H9 (cell line): ENCODE measurements at regions not wholly inside any gene's neighbourhood (a gene's known extent, or its start where the extent isn't known, plus 50 kb on each side); places are given as distances from the start of the nearest gene placed in this dataset.

Experiments
- DNase-seq: peaks from one replicate; pipeline ENCODE4 v3.0.0-alpha.2; 2017
- H2AFZ ChIP-seq: one replicate; pipeline ENCODE4 v1.6.1; 2013; ENCODE audit warnings: mild to moderate bottlenecking, low read length, control low read depth, moderate library complexity
- H2AK5ac ChIP-seq: 2 replicates; pipeline ENCODE4 v1.6.1; 2013; ENCODE audit warnings: low read length, control low read depth, mixed read lengths; ENCODE audit not compliant: insufficient read length
- H2BK120ac ChIP-seq: one replicate; pipeline ENCODE4 v1.6.1; 2013; ENCODE audit warnings: low read depth, mild to moderate bottlenecking, low read length, control low read depth, inconsistent platforms; ENCODE audit not compliant: poor library complexity, severe bottlenecking
- H2BK12ac ChIP-seq: 2 replicates; pipeline ENCODE4 v1.6.1; 2013; ENCODE audit warnings: low read length, control low read depth, mixed read lengths, low read depth; ENCODE audit not compliant: insufficient read length
- H2BK15ac ChIP-seq: 2 replicates; pipeline ENCODE4 v1.6.1; 2013; ENCODE audit warnings: low read depth, low read length, control low read depth
- H2BK20ac ChIP-seq: one replicate; pipeline ENCODE4 v1.6.1; 2013; ENCODE audit warnings: low read depth, mild to moderate bottlenecking, low read length, control low read depth, inconsistent platforms; ENCODE audit not compliant: poor library complexity, severe bottlenecking
- H2BK5ac ChIP-seq: 2 replicates; pipeline ENCODE4 v1.6.1; 2013; ENCODE audit warnings: low read length, control low read depth, mixed read lengths; ENCODE audit not compliant: insufficient read length
- H3K14ac ChIP-seq: 2 replicates; pipeline ENCODE4 v1.6.1; 2013; ENCODE audit warnings: low read length, control low read depth; ENCODE audit not compliant: insufficient read depth
- H3K18ac ChIP-seq: 2 replicates; pipeline ENCODE4 v1.6.1; 2013; ENCODE audit warnings: low read depth, mild to moderate bottlenecking, mixed read lengths, low read length, control low read depth; ENCODE audit not compliant: insufficient read length
- H3K23ac ChIP-seq: 2 replicates; pipeline ENCODE4 v1.6.1; 2013; ENCODE audit warnings: low read length, control low read depth, mixed read lengths, low read depth; ENCODE audit not compliant: insufficient read length
- H3K23me2 ChIP-seq: 2 replicates; pipeline ENCODE4 v1.6.1; 2013; ENCODE audit warnings: low read depth, mild to moderate bottlenecking, mixed read lengths, low read length, control low read depth; ENCODE audit not compliant: insufficient read length, poor library complexity, severe bottlenecking
- H3K27ac ChIP-seq: 2 replicates; pipeline ENCODE4 v1.5.1; 2013; ENCODE audit warnings: low read length, control low read depth, mixed read lengths, low read depth; ENCODE audit not compliant: insufficient read length
- H3K27me3 ChIP-seq: 2 replicates; pipeline ENCODE4 v1.6.1; 2013; ENCODE audit warnings: low read length, control low read depth, inconsistent platforms; ENCODE audit not compliant: insufficient read depth
- H3K4ac ChIP-seq: 2 replicates; pipeline ENCODE4 v1.6.1; 2013; ENCODE audit warnings: low read depth, mild to moderate bottlenecking, control low read depth, inconsistent platforms, low read length, moderate library complexity
- H3K4me1 ChIP-seq: 2 replicates; pipeline ENCODE4 v1.6.1; 2013; ENCODE audit warnings: low read length, control low read depth, inconsistent platforms; ENCODE audit not compliant: insufficient read depth
- H3K4me2 ChIP-seq: 2 replicates; pipeline ENCODE4 v1.6.1; 2013; ENCODE audit warnings: low read length, control low read depth, mixed read lengths; ENCODE audit not compliant: insufficient read length, insufficient read depth
- H3K56ac ChIP-seq: 2 replicates; pipeline ENCODE4 v1.6.1; 2013; ENCODE audit warnings: low read depth, mild to moderate bottlenecking, mixed read lengths, low read length, control low read depth; ENCODE audit not compliant: insufficient read length
- H3K79me1 ChIP-seq: 2 replicates; pipeline ENCODE4 v1.6.1; 2013; ENCODE audit warnings: low read depth, mild to moderate bottlenecking, moderate library complexity, low read length, control low read depth, inconsistent platforms; ENCODE audit not compliant: insufficient read depth, poor library complexity, severe bottlenecking
- H3K79me2 ChIP-seq: 2 replicates; pipeline ENCODE4 v1.6.1; 2013; ENCODE audit warnings: low read length, control low read depth, inconsistent platforms; ENCODE audit not compliant: insufficient read depth
- H3K9ac ChIP-seq: 2 replicates; pipeline ENCODE4 v1.6.1; 2013; ENCODE audit warnings: low read length, control low read depth, mixed read lengths; ENCODE audit not compliant: insufficient read length; ENCODE audit errors: extremely low read depth
- H3K9me3 ChIP-seq: one replicate; pipeline ENCODE4 v1.6.1; 2013; ENCODE audit warnings: low read depth, low read length, inconsistent platforms; ENCODE audit not compliant: control insufficient read depth
- H3T11ph ChIP-seq: one replicate; pipeline ENCODE4 v1.6.1; 2013; ENCODE audit warnings: mild to moderate bottlenecking, low read length, control low read depth, inconsistent platforms
- H4K20me1 ChIP-seq: one replicate; pipeline ENCODE4 v1.6.1; 2013; ENCODE audit not compliant: control insufficient read depth, insufficient read length, insufficient read depth
- H4K5ac ChIP-seq: 2 replicates; pipeline ENCODE4 v1.6.1; 2013; ENCODE audit warnings: low read depth, mild to moderate bottlenecking, mixed read lengths, low read length, control low read depth; ENCODE audit not compliant: insufficient read length
- H4K8ac ChIP-seq: replicated peaks from 2 replicates; pipeline ENCODE4 v1.6.1; 2013; ENCODE audit warnings: low read length, control low read depth, mixed read lengths, low read depth; ENCODE audit not compliant: insufficient read length
- H4K91ac ChIP-seq: 2 replicates; pipeline ENCODE4 v1.6.1; 2013; ENCODE audit warnings: low read depth, mild to moderate bottlenecking, moderate library complexity, mixed read lengths, low read length, control low read depth; ENCODE audit not compliant: insufficient read length
- H3K27ac Mint-ChIP-seq, 3 experiments: 2 replicates in 2 of 3; 3 replicates in 1 of 3; pipeline ENCODE4 v1.8.0; 2020 to 2021; ENCODE audit warnings: mixed read lengths in 3 of 3, mild to moderate bottlenecking in 1 of 3, moderate library complexity in 1 of 3
- H3K27me3 Mint-ChIP-seq: 2 replicates; pipeline ENCODE4 v1.8.0; 2021; ENCODE audit warnings: low read depth, mild to moderate bottlenecking, moderate library complexity, mixed read lengths
- H3K36me3 Mint-ChIP-seq, 3 experiments: 2 replicates in 2 of 3; 3 replicates in 1 of 3; pipeline ENCODE4 v1.8.0; 2020 to 2021; ENCODE audit warnings: low read depth in 3 of 3, mixed read lengths in 3 of 3; ENCODE audit not compliant: insufficient read depth in 1 of 3
- H3K4me1 Mint-ChIP-seq, 2 experiments: 2 replicates each; pipeline ENCODE4 v1.8.0; 2020; ENCODE audit warnings: mixed read lengths in 2 of 2
- H3K4me3 Mint-ChIP-seq, 2 experiments: 2 replicates in 1 of 2; 3 replicates in 1 of 2; pipeline ENCODE4 v1.8.0; 2020 to 2021; ENCODE audit warnings: mild to moderate bottlenecking in 2 of 2, mixed read lengths in 2 of 2, moderate library complexity in 1 of 2
- H3K9me3 Mint-ChIP-seq, 2 experiments: 2 replicates in 1 of 2; 3 replicates in 1 of 2; pipeline ENCODE4 v1.8.0; 2020; ENCODE audit warnings: mild to moderate bottlenecking in 2 of 2, mixed read lengths in 2 of 2, moderate library complexity in 1 of 2
- CTCF ChIP-seq: fragments of 200-600 bp; sonication (generic); conservative IDR thresholded peaks from 3 replicates; pipeline ENCODE4 v1.8.0; 2021; ENCODE audit warnings: antibody characterized with exemption, mild to moderate bottlenecking
- WGBS: extraction: QIAGEN DNeasy Blood & Tissue Kit; methylation state at CpG from one replicate; pipeline ENCODE4 v1.1.7; 2013; ENCODE audit warnings: missing lambda C conversion rate, low lambda C conversion rate, mixed read lengths; ENCODE audit not compliant: insufficient read length; ENCODE audit errors: extremely low coverage; 5-methylcytosine and 5-hydroxymethylcytosine counted together

- Mint-ChIP-seq H3K27ac (no peak overlapping the region), H3K9me3 (no peaks in the 10 kb centered on the region), H3K36me3 (no peaks in the 10 kb centered on the region), H3K4me1 (no peaks in the 10 kb centered on the region), H3K4me3 (no peak overlapping the region), H3K27me3 (no peaks in the 10 kb centered on the region)
- Histone ChIP-seq H3K27ac (no peak overlapping the region), H4K5ac (no peak overlapping the region), H2AK5ac (no peak overlapping the region), H3K23ac (no peak overlapping the region), H2BK5ac (no peak overlapping the region), H2AFZ (no peak overlapping the region), H3K14ac (no peak overlapping the region), H4K20me1 (no peaks in the 10 kb centered on the region), H3K9ac (no peak overlapping the region), H2BK120ac (no peak overlapping the region), H2BK15ac (no peak overlapping the region), H3K79me2 (no peaks in the 10 kb centered on the region), H3K9me3 (no peaks in the 10 kb centered on the region), H3K23me2 (no peaks in the 10 kb centered on the region), H3K27me3 (no peaks in the 10 kb centered on the region), H2BK20ac (no peak overlapping the region), H3K4me1 (no peaks in the 10 kb centered on the region), H3K56ac (no peak overlapping the region), H3K4ac (no peak overlapping the region), H3K4me2 (no peak overlapping the region), H3K79me1 (no peaks in the 10 kb centered on the region), H3K18ac (no peak overlapping the region), H4K8ac (no peak overlapping the region), H2BK12ac (no peak overlapping the region), H3T11ph (no peak overlapping the region), H4K91ac (no peak overlapping the region)
- DNase-seq: no peak
- WGBS: no CpG with 5 or more reads among the region's 5 CpGs
- no peak for TF ChIP-seq CTCF
Measured at GRCh38 chr3:89649431-89649830, 542.0 kb downstream of the EPHA3 start.
